Lower lobe of right lung (tissue), 2 donors: ENCODE measurements at regions not wholly inside any gene's neighbourhood (a gene's known extent, or its start where the extent isn't known, plus 50 kb on each side); places are given as distances from the start of the nearest gene placed in this dataset.

Experiments used
- ATAC-seq, 2 donors: fragments of 200-7000 bp; cut with Tn5 transposase; one replicate each; pipeline ENCODE4 v1.9.1; 2020 to 2022; ENCODE audit warnings: mild to moderate bottlenecking in 2 of 2, moderate library complexity in 2 of 2
- DNase-seq: peaks from one replicate; pipeline ENCODE4 v3.0.0-alpha.2; 2020
- H3K27ac ChIP-seq: fragments of 200-600 bp; one replicate; pipeline ENCODE4 v1.8.0; 2022
- H3K27me3 ChIP-seq: fragments of 200-600 bp; one replicate; pipeline ENCODE4 v1.8.0; 2022; ENCODE audit warnings: low read depth
- H3K36me3 ChIP-seq: fragments of 200-600 bp; one replicate; pipeline ENCODE4 v1.8.0; 2022; ENCODE audit warnings: mild to moderate bottlenecking
- H3K4me1 ChIP-seq: fragments of 200-600 bp; one replicate; pipeline ENCODE4 v1.8.0; 2022
- H3K4me3 ChIP-seq: fragments of 200-600 bp; one replicate; pipeline ENCODE4 v1.8.0; 2022; ENCODE audit warnings: mild to moderate bottlenecking
- H3K9me3 ChIP-seq: fragments of 200-600 bp; one replicate; pipeline ENCODE4 v1.8.0; 2022
- CTCF ChIP-seq: fragments of 200-600 bp; IDR thresholded peaks from one replicate; pipeline ENCODE4 v1.8.0; 2022; ENCODE audit warnings: antibody characterized with exemption, mild to moderate bottlenecking
- intact Hi-C: fragments of 100-400 bp; cut with DNase I; formaldehyde crosslinking; loops from one replicate; pipeline ENCODE4 v1.11.0; 2022
- donor health status: DM: no; HTN: yes; CAD: no; lungs with severe emphysema.

- H3K27me3 ChIP-seq = no peaks in the 10 kb centered on the region
- DNase-seq = no peak
- no peak for TF ChIP-seq CTCF
- H3K4me3 ChIP-seq = no peak overlapping the region
- ATAC-seq = no peak
- H3K27ac ChIP-seq = no peak overlapping the region
- H3K9me3 ChIP-seq = no peaks in the 10 kb centered on the region
- intact Hi-C loops = no loop called here
- H3K36me3 ChIP-seq = no peaks in the 10 kb centered on the region
- H3K4me1 ChIP-seq = no peaks in the 10 kb centered on the region
Observed at GRCh38 chrX:14243823-14244222, 214.1 kb upstream of the GEMIN8 start.

GRCh38 chrX:14235004-14235403, 205.3 kb upstream of the GEMIN8 start:
- Histone ChIP-seq H3K4me3 (no peak overlapping the region), H3K4me1 (no peaks in the 10 kb centered on the region), H3K9me3 (no peaks in the 10 kb centered on the region), H3K36me3 (no peaks in the 10 kb centered on the region), H3K27me3 (no peaks in the 10 kb centered on the region), H3K27ac (no peak overlapping the region)
- intact Hi-C loops = no loop called here
- ATAC-seq = no peak
- TF ChIP-seq CTCF = no peak
- no peak for DNase-seq

GRCh38 chrX:14232688-14233087, 203.0 kb upstream of the GEMIN8 start:
- no peaks in the 10 kb centered on the region for H3K27me3 ChIP-seq
- H3K36me3 ChIP-seq = no peaks in the 10 kb centered on the region
- H3K4me1 ChIP-seq = no peaks in the 10 kb centered on the region
- no peak for TF ChIP-seq CTCF
- DNase-seq (no peak), ATAC-seq (no peak)
- intact Hi-C loops = no loop called here
- no peak overlapping the region for H3K27ac ChIP-seq
- no peaks in the 10 kb centered on the region for H3K9me3 ChIP-seq
- H3K4me3 ChIP-seq = no peak overlapping the region

GRCh38 chrX:14228611-14229010, 198.9 kb upstream of the GEMIN8 start:
- no peaks in the 10 kb centered on the region for H3K4me1 ChIP-seq
- ATAC-seq (no peak), DNase-seq (no peak)
- H3K27ac ChIP-seq = no peak overlapping the region
- no peak for TF ChIP-seq CTCF
- H3K9me3 ChIP-seq = no peaks in the 10 kb centered on the region
- H3K27me3 ChIP-seq = no peaks in the 10 kb centered on the region
- intact Hi-C loops = no loop called here
- no peak overlapping the region for H3K4me3 ChIP-seq
- no peaks in the 10 kb centered on the region for H3K36me3 ChIP-seq

GRCh38 chrX:14220386-14220944, 190.8 kb upstream of the GEMIN8 start:
- no peaks in the 10 kb centered on the region for H3K4me1 ChIP-seq
- intact Hi-C loops = no loop called here
- no peaks in the 10 kb centered on the region for H3K36me3 ChIP-seq
- no peaks in the 10 kb centered on the region for H3K9me3 ChIP-seq
- no peak for DNase-seq
- ATAC-seq = no peak
- no peak overlapping the region for H3K27ac ChIP-seq
- H3K4me3 ChIP-seq = no peak overlapping the region
- TF ChIP-seq CTCF = no peak
- no peaks in the 10 kb centered on the region for H3K27me3 ChIP-seq

GRCh38 chrX:14209034-14209433, 179.3 kb upstream of the GEMIN8 start:
- intact Hi-C loops = no loop called here
- Histone ChIP-seq H3K27ac (no peak overlapping the region), H3K27me3 (no peaks in the 10 kb centered on the region), H3K9me3 (no peaks in the 10 kb centered on the region), H3K4me1 (no peaks in the 10 kb centered on the region), H3K36me3 (no peaks in the 10 kb centered on the region), H3K4me3 (no peak overlapping the region)
- ATAC-seq = no peak
- no peak for TF ChIP-seq CTCF
- DNase-seq = no peak
